Activated T-helper 1 cell treated with anti-CD3 and anti-CD28 coated beads, Interleukin-12 subunit alpha, Interleukin-12 subunit beta, Interleukin-2, Interleukin-4 antibody, amounts not matched to agents 30 ng/mL and 10 ng/mL and 1 ng/mL, durations not matched to agents 14 hours and 24 hours and 36 hours (primary cell): ENCODE measurements at regions not wholly inside any gene's neighbourhood (a gene's known extent, or its start where the extent isn't known, plus 50 kb on each side); places are given as distances from the start of the nearest gene placed in this dataset.

Experiments
- DNase-seq: peaks from one replicate; pipeline ENCODE4 v3.0.0; 2021; ENCODE audit warnings: low spot score
- H3K27ac Mint-ChIP-seq: one replicate; pipeline ENCODE4 v1.8.0; 2021; ENCODE audit warnings: mild to moderate bottlenecking, mixed read lengths
- H3K27me3 Mint-ChIP-seq: one replicate; pipeline ENCODE4 v1.8.0; 2022; ENCODE audit warnings: mild to moderate bottlenecking, moderate library complexity, mixed read lengths; ENCODE audit not compliant: insufficient read depth
- H3K36me3 Mint-ChIP-seq: one replicate; pipeline ENCODE4 v1.8.0; 2021; ENCODE audit warnings: low read depth, mixed read lengths
- H3K4me1 Mint-ChIP-seq: one replicate; pipeline ENCODE4 v1.8.0; 2021; ENCODE audit warnings: low read depth, mixed read lengths
- H3K4me3 Mint-ChIP-seq: one replicate; pipeline ENCODE4 v1.8.0; 2021; ENCODE audit warnings: mild to moderate bottlenecking, moderate library complexity, mixed read lengths
- H3K9me3 Mint-ChIP-seq: one replicate; pipeline ENCODE4 v1.8.0; 2021; ENCODE audit warnings: mixed read lengths
- intact Hi-C: fragments of 100-400 bp; cut with micrococcal nuclease; formaldehyde crosslinking; loops from one replicate; pipeline ENCODE4 v1.15.1; 2024

DNA sequence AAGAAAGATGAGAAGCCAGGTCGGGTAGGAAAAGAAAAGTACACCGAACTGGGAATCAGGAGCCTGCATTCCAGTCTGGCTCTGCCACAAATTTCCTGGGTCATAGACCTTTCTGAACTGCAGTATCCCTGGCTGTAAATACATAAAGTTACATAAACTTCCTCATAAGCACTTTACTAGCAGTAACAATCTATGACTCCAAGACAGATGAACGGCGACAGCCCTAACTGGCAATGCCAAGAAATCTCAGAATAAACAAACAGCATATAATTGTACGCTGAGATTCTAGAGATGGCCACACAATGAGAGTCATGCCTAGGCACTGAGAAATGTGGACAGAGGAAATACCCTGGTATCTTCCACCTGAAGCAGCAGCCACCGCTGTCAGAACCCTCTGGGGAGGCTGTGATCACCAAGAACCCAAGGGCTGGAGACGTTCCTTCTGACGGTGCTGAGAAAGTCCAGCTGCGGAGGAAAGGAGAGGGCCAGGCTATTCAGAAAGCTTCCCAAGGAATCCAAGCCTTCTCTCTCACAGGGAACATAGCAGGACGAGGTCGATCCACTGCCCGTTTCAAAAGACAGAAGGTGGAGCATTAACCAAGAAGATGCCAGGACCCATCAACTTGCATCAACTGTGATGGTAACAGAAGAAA is 89.3 kb upstream of the SLC66A3 start:
- H3K27ac Mint-ChIP-seq, result no peak overlapping the region
- no peak for DNase-seq
- peaks cover 2% of the 10 kb centered on the region for H3K4me1 Mint-ChIP-seq
- no peak overlapping the region for H3K4me3 Mint-ChIP-seq
- peaks cover 9% of the 10 kb centered on the region for H3K27me3 Mint-ChIP-seq
- no peaks in the 10 kb centered on the region for H3K36me3 Mint-ChIP-seq
- intact Hi-C loops, result no loop called here
- peaks cover 2% of the 10 kb centered on the region for H3K9me3 Mint-ChIP-seq

DNA sequence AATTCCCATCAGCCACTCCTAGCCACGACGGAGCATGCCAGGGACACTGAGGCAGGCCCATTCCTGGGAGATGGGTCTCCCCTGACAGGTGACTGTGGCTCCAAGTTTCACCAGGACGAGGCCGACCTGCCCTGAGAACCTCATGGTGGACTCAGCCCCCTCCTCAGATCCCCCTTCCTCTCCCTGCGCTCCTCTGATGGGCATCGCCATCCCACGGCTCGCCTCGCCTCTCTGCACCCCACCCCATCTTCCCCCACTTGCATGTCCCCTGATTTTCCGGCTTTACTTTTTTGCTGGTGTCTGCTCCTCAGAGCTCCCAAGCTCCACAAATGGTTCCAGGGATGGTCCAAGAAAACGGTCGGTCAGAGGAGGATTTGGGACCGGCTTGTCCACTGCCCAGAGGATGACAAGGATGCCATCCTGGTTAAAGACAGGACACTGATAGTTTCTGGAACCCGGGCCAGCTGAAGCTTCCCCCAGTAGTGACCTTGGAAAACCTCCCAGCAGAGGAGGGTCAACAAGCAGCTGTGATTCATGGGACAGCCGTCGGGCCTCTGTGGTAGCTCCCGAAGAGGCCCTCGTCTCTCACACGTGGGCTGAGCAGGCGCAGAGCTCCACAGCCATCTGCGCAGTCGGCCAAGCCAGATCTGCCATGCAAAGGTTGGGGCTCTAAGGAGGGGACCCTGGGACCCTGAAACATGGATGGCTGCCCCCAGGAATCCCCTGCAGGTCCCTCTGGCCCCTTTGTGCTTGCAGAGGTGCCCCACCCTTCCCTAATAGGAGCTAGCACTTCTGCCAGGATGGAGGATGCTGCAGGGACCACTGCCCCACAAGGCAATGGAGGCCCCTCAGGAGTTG is 87.8 kb upstream of the SLC66A3 start:
- Mint-ChIP-seq H3K9me3 (no peaks in the 10 kb centered on the region), H3K27ac (no peak overlapping the region), H3K4me3 (no peak overlapping the region), H3K4me1 (peaks cover 13% of the 10 kb centered on the region), H3K27me3 (peaks cover 6% of the 10 kb centered on the region), H3K36me3 (no peaks in the 10 kb centered on the region)
- intact Hi-C loops, result no loop called here
- DNase-seq, result no peak

- H3K27me3 Mint-ChIP-seq, result peaks cover 9% of the 10 kb centered on the region
These were observed 87.1 kb upstream of the SLC66A3 start for GRCh38 chr2:11068079-11068741.

GRCh38 chr2:11068856-11069526 is 86.3 kb upstream of the SLC66A3 start:
- no peak overlapping the region for H3K27ac Mint-ChIP-seq
- H3K36me3 Mint-ChIP-seq, result no peaks in the 10 kb centered on the region
- H3K4me3 Mint-ChIP-seq, result no peak overlapping the region
- H3K4me1 Mint-ChIP-seq, result peaks cover 21% of the 10 kb centered on the region
- no peaks in the 10 kb centered on the region for H3K9me3 Mint-ChIP-seq
- H3K27me3 Mint-ChIP-seq, result peaks cover 9% of the 10 kb centered on the region
- no peak for DNase-seq
- intact Hi-C loops, result no loop called here

More at GRCh38 chr2:11068079-11068741, 87.1 kb upstream of the SLC66A3 start:
- Mint-ChIP-seq H3K36me3 (no peaks in the 10 kb centered on the region), H3K4me1 (peaks cover 20% of the 10 kb centered on the region), H3K4me3 (no peak overlapping the region), H3K9me3 (no peaks in the 10 kb centered on the region), H3K27ac (no peak overlapping the region)
- intact Hi-C loops, result no loop called here
- DNase-seq, result no peak

GRCh38 chr2:11069566-11070185 is 85.6 kb upstream of the SLC66A3 start:
- H3K4me3 Mint-ChIP-seq, result no peak overlapping the region
- no peak overlapping the region for H3K27ac Mint-ChIP-seq
- no peaks in the 10 kb centered on the region for H3K9me3 Mint-ChIP-seq
- DNase-seq, result no peak
- H3K4me1 Mint-ChIP-seq, result peaks cover 21% of the 10 kb centered on the region
- H3K27me3 Mint-ChIP-seq, result peaks cover 7% of the 10 kb centered on the region
- no peaks in the 10 kb centered on the region for H3K36me3 Mint-ChIP-seq
- intact Hi-C loops, result no loop called here

DNA sequence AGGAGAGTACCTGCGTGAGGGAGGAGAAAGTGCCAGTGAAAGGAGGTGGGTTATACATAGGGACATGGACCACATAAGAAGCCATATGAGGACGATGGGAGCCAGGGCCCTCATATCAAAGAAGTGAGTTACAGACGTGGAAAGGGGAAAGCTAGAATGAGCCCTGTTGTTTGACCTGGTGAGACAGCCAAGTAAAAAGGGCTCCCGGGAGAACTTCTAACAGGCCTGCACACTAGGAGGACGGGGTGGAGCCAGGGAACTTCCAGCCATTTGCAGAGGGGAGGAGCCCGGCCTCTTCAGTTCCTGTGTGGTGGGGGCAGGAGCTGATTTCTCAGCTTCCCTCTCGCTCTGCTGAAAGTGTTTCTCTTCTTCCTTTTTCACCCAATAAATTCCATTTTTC is 84.1 kb upstream of the SLC66A3 start:
- H3K4me3 Mint-ChIP-seq, result no peak overlapping the region
- peaks cover 6% of the 10 kb centered on the region for H3K27me3 Mint-ChIP-seq
- intact Hi-C loops, result no loop called here
- no peaks in the 10 kb centered on the region for H3K36me3 Mint-ChIP-seq
- peaks cover 21% of the 10 kb centered on the region for H3K4me1 Mint-ChIP-seq
- no peak overlapping the region for H3K27ac Mint-ChIP-seq
- no peak for DNase-seq
- H3K9me3 Mint-ChIP-seq, result no peaks in the 10 kb centered on the region

DNA sequence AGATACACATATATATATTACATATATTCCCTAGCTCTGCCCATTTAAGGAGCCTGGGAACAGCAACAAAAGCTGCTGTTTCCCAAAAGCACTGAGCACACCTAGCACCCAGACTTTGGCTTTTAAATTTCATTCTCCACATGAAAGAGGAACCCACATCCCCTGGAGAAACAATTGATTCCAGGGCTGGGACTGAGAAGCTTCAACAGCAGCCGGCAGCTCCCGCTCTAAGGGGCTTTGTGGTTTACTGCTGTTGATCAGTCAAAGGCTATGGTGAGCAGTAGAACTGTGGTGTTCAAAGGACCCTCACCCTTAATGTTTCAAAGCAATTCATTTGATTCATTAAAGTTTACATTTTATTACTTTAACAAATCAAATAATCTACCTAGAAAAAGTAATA is 83.3 kb upstream of the SLC66A3 start:
- DNase-seq, result no peak
- Mint-ChIP-seq H3K4me3 (no peak overlapping the region), H3K36me3 (no peaks in the 10 kb centered on the region), H3K9me3 (no peaks in the 10 kb centered on the region), H3K4me1 (peaks cover 21% of the 10 kb centered on the region), H3K27ac (no peak overlapping the region), H3K27me3 (peaks cover 6% of the 10 kb centered on the region)
- intact Hi-C loops, result no loop called here

DNA sequence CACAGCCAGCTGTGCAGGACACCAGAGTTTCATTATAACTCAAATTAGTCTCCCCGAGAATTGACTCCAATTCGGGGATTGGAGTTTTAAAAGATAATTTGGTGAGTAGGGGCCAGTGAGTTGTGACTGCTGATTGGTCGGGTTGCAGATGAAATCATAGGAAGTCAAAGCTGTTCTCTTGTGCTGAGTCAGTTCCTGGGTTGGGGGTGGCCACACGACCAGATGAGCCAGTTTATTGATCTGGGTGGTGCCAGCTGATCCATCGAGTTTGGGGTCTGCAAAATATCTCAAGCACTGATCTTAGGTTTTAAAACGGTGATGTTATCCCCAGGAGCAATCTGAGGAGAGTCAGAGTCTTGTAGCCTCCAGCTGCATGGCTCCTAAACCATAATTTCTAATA is 82.7 kb upstream of the SLC66A3 start:
- Mint-ChIP-seq H3K4me3 (no peak overlapping the region), H3K36me3 (no peaks in the 10 kb centered on the region), H3K4me1 (peaks cover 21% of the 10 kb centered on the region), H3K27me3 (peaks cover 8% of the 10 kb centered on the region), H3K27ac (no peak overlapping the region), H3K9me3 (no peaks in the 10 kb centered on the region)
- intact Hi-C loops, result no loop called here
- no peak for DNase-seq

GRCh38 chr2:11073251-11073650 is 82.0 kb upstream of the SLC66A3 start:
- peaks cover 21% of the 10 kb centered on the region for H3K4me1 Mint-ChIP-seq
- H3K27ac Mint-ChIP-seq, result no peak overlapping the region
- H3K4me3 Mint-ChIP-seq, result no peak overlapping the region
- intact Hi-C loops, result no loop called here
- DNase-seq, result no peak
- peaks cover 7% of the 10 kb centered on the region for H3K27me3 Mint-ChIP-seq
- H3K36me3 Mint-ChIP-seq, result no peaks in the 10 kb centered on the region
- H3K9me3 Mint-ChIP-seq, result no peaks in the 10 kb centered on the region

- DNase-seq, result no peak
- intact Hi-C loops, result no loop called here
- Mint-ChIP-seq H3K36me3 (no peaks in the 10 kb centered on the region), H3K27me3 (peaks cover 5% of the 10 kb centered on the region), H3K4me1 (peaks cover 21% of the 10 kb centered on the region), H3K27ac (no peak overlapping the region), H3K4me3 (no peak overlapping the region), H3K9me3 (no peaks in the 10 kb centered on the region)
These were observed 81.5 kb upstream of the SLC66A3 start for GRCh38 chr2:11073776-11074175.

DNA sequence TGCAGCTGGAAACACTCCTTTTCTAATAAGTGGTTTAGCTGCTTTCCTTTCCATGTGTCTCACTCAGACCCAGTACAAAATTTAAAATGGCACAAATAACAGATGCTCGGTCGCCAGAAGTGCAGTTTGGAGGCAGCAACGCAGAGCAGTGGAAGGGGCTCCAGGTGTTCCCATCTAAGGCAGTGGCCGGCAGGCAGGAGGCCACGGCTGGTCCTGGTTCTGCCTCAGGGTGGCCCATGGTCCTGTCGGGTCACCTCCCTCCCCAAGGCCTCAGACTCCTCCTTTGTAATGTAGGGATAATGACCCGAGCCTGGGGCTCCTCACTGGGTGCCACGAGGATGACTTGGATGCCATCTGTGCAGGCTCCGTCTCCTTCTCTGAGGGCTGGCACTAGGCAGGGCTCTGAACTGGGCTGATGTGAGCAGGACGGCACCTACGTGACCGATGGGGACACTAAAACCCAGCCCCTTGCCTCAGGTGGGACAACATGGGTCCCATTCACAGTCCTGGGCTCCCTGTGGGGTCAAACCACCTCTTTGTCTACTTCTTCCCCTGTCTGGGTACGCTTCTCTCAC is 80.9 kb upstream of the SLC66A3 start:
- no peak overlapping the region for H3K27ac Mint-ChIP-seq
- no peaks in the 10 kb centered on the region for H3K36me3 Mint-ChIP-seq
- DNase-seq, result no peak
- H3K4me1 Mint-ChIP-seq, result peaks cover 21% of the 10 kb centered on the region
- peaks cover 5% of the 10 kb centered on the region for H3K27me3 Mint-ChIP-seq
- H3K9me3 Mint-ChIP-seq, result no peaks in the 10 kb centered on the region
- intact Hi-C loops, result no loop called here
- H3K4me3 Mint-ChIP-seq, result no peak overlapping the region

GRCh38 chr2:11075221-11075620 is 80.0 kb upstream of the SLC66A3 start:
- intact Hi-C loops, result no loop called here
- Mint-ChIP-seq H3K4me3 (no peak overlapping the region), H3K9me3 (no peaks in the 10 kb centered on the region), H3K36me3 (no peaks in the 10 kb centered on the region), H3K4me1 (peaks cover 21% of the 10 kb centered on the region), H3K27ac (no peak overlapping the region), H3K27me3 (peaks cover 5% of the 10 kb centered on the region)
- DNase-seq, result no peak
